ENCODE measurements at regions not wholly inside any gene's neighbourhood (a gene's known extent, or its start where the extent isn't known, plus 50 kb on each side); places are given as distances from the start of the nearest gene placed in this dataset.
"Not testable (repeated sequence)": the region's sequence is repeated elsewhere in the genome, so short reads cannot be mapped to it uniquely, and the experiment has no call there.

DNA sequence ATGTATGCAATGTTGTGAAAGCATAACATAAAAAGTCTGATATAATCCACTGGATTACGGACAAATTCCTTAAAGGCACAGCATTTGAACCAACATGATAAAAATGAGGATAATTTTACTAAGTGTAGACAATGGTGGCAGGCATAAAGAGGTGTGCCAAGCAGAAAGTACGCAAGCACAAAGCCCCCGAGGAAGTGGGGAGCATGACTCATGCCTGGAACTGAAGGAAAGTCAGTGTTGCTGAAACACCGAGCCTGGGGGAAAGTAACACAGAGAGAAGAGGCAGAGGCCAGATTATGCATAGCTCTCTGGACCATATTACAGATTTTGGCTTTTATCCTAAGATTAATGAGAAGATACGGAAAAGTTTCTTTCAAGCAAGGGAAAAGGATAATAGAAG lies 490.0 kb upstream of the PHF14 start:
- H3K27ac ChIP-seq (ENCODE audit: control insufficient read depth, insufficient read depth, low read length) = no peak overlapping the region
- H2AFZ ChIP-seq (ENCODE audit: control insufficient read depth, low read length) = no peak overlapping the region
- peak; percentile 41 for FAIRE-seq
- H3K9me1 ChIP-seq (ENCODE audit: control insufficient read depth, extremely low read depth, insufficient read depth, low read length) = no peaks in the 10 kb centered on the region
- no peaks in the 10 kb centered on the region for H3K4me1 ChIP-seq (ENCODE audit: control insufficient read depth, extremely low read depth, insufficient read depth, low read length)
- no peak overlapping the region for H3K9ac ChIP-seq (ENCODE audit: control insufficient read depth, extremely low read depth, insufficient read depth, low read length)
- dilution Hi-C loops (cut with MboI; ENCODE audit: extremely low pct_ligation_motif_present, low sequenced_read_pairs) = no loop called here
- H3K36me3 ChIP-seq (ENCODE audit: control insufficient read depth in 2 of 2, extremely low read depth in 1 of 2, insufficient read depth in 2 of 2, low read length in 2 of 2) = no peaks in the 10 kb centered on the region
- no peaks in the 10 kb centered on the region for H3K9me3 ChIP-seq (ENCODE audit: control insufficient read depth, low read depth, low read length)
- no peak overlapping the region for H3K4me2 ChIP-seq (ENCODE audit: control insufficient read depth, extremely low read depth, insufficient read depth, low read depth, low read length)
- no peaks in the 10 kb centered on the region for H4K20me1 ChIP-seq (ENCODE audit: control insufficient read depth, extremely low read depth, insufficient read depth, low read length)
- H3K79me2 ChIP-seq (ENCODE audit: control insufficient read depth, insufficient read depth, low read length) = no peaks in the 10 kb centered on the region
- no peak overlapping the region for H3K4me3 ChIP-seq (ENCODE audit: control insufficient read depth in 2 of 3, extremely low read depth in 1 of 3, insufficient read depth in 2 of 3, low read depth in 1 of 3, low read length in 3 of 3)
- no peaks in the 10 kb centered on the region for H3K27me3 ChIP-seq (ENCODE audit: control insufficient read depth, extremely low read depth, insufficient read depth, low read length)
- TF ChIP-seq EZH2 (IDR thresholded peaks at IDR 0.05; ENCODE audit: low read length) (no peak), CTCF (optimal IDR thresholded peaks at IDR 0.05 in 1 of 3, IDR thresholded peaks at IDR 0.05 in 1 of 3, conservative IDR thresholded peaks at IDR 0.05 in 1 of 3; ENCODE audit: extremely low read depth in 1 of 3, insufficient read depth in 2 of 3, low read length in 3 of 3) (no peak)
- DNase-seq (ENCODE audit: low read depth, low spot score) = peak; percentile 5

DNA sequence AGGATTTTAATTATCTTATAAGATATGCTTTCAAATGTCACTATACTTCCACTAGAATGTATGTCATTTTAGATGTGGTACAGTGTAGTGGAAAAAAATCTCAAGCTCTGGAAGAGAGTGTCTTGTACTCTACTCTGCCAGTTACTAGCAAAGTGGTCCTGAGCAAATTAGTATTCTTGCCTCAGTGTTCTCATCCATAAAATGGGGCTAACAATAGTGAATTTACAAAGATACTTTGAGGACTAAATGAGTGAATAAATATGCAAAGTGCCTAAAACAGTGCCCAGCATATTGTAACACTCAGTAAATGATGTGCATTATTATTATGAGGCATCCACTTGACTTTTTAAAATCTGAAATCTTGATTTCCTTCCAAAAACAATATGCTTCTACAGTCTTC lies 488.9 kb upstream of the PHF14 start:
- TF ChIP-seq EZH2 (IDR thresholded peaks at IDR 0.05; ENCODE audit: low read length) (no peak), CTCF (optimal IDR thresholded peaks at IDR 0.05 in 1 of 3, IDR thresholded peaks at IDR 0.05 in 1 of 3, conservative IDR thresholded peaks at IDR 0.05 in 1 of 3; ENCODE audit: extremely low read depth in 1 of 3, insufficient read depth in 2 of 3, low read length in 3 of 3) (no peak)
- H3K27ac ChIP-seq (ENCODE audit: control insufficient read depth, insufficient read depth, low read length) = no peak overlapping the region
- FAIRE-seq (no peak), DNase-seq (ENCODE audit: low read depth, low spot score) (no peak)
- H3K79me2 ChIP-seq (ENCODE audit: control insufficient read depth, insufficient read depth, low read length) = no peaks in the 10 kb centered on the region
- no peaks in the 10 kb centered on the region for H3K4me1 ChIP-seq (ENCODE audit: control insufficient read depth, extremely low read depth, insufficient read depth, low read length)
- H3K4me2 ChIP-seq (ENCODE audit: control insufficient read depth, extremely low read depth, insufficient read depth, low read depth, low read length) = no peak overlapping the region
- no peak overlapping the region for H3K9ac ChIP-seq (ENCODE audit: control insufficient read depth, extremely low read depth, insufficient read depth, low read length)
- dilution Hi-C loops (cut with MboI; ENCODE audit: extremely low pct_ligation_motif_present, low sequenced_read_pairs) = no loop called here
- no peak overlapping the region for H3K4me3 ChIP-seq (ENCODE audit: control insufficient read depth in 2 of 3, extremely low read depth in 1 of 3, insufficient read depth in 2 of 3, low read depth in 1 of 3, low read length in 3 of 3)
- H3K27me3 ChIP-seq (ENCODE audit: control insufficient read depth, extremely low read depth, insufficient read depth, low read length) = no peaks in the 10 kb centered on the region
- H3K36me3 ChIP-seq (ENCODE audit: control insufficient read depth in 2 of 2, extremely low read depth in 1 of 2, insufficient read depth in 2 of 2, low read length in 2 of 2) = no peaks in the 10 kb centered on the region
- no peaks in the 10 kb centered on the region for H3K9me1 ChIP-seq (ENCODE audit: control insufficient read depth, extremely low read depth, insufficient read depth, low read length)
- no peaks in the 10 kb centered on the region for H4K20me1 ChIP-seq (ENCODE audit: control insufficient read depth, extremely low read depth, insufficient read depth, low read length)
- no peaks in the 10 kb centered on the region for H3K9me3 ChIP-seq (ENCODE audit: control insufficient read depth, low read depth, low read length)
- H2AFZ ChIP-seq (ENCODE audit: control insufficient read depth, low read length) = no peak overlapping the region

GRCh38 chr7:10501206-10501884 lies 472.3 kb upstream of the PHF14 start:
- H3K27ac ChIP-seq (ENCODE audit: control insufficient read depth, insufficient read depth, low read length); H4K20me1 ChIP-seq (ENCODE audit: control insufficient read depth, extremely low read depth, insufficient read depth, low read length); H3K4me2 ChIP-seq (ENCODE audit: control insufficient read depth, extremely low read depth, insufficient read depth, low read depth, low read length); DNase-seq (ENCODE audit: low read depth, low spot score); H3K9me3 ChIP-seq (ENCODE audit: control insufficient read depth, low read depth, low read length); H3K9me1 ChIP-seq (ENCODE audit: control insufficient read depth, extremely low read depth, insufficient read depth, low read length); dilution Hi-C loops (cut with MboI; ENCODE audit: extremely low pct_ligation_motif_present, low sequenced_read_pairs); H3K4me3 ChIP-seq (ENCODE audit: control insufficient read depth in 2 of 3, extremely low read depth in 1 of 3, insufficient read depth in 2 of 3, low read depth in 1 of 3, low read length in 3 of 3); H3K4me1 ChIP-seq (ENCODE audit: control insufficient read depth, extremely low read depth, insufficient read depth, low read length); H3K9ac ChIP-seq (ENCODE audit: control insufficient read depth, extremely low read depth, insufficient read depth, low read length); H3K27me3 ChIP-seq (ENCODE audit: control insufficient read depth, extremely low read depth, insufficient read depth, low read length); H3K36me3 ChIP-seq (ENCODE audit: control insufficient read depth in 2 of 2, extremely low read depth in 1 of 2, insufficient read depth in 2 of 2, low read length in 2 of 2); FAIRE-seq; H3K79me2 ChIP-seq (ENCODE audit: control insufficient read depth, insufficient read depth, low read length); H2AFZ ChIP-seq (ENCODE audit: control insufficient read depth, low read length): not testable (repeated sequence)

Measured in keratinocyte (primary cell).